OCI-LY3 (cell line): ENCODE measurements at regions not wholly inside any gene's neighbourhood (a gene's known extent, or its start where the extent isn't known, plus 50 kb on each side); places are given as distances from the start of the nearest gene placed in this dataset.

Experiments
- EZH2phosphoT487 ChIP-seq: fragments of 200-600 bp; shearing (Covaris generic); IDR thresholded peaks from 2 replicates; pipeline ENCODE4 v1.6.1; 2018; ENCODE audit warnings: antibody characterized with exemption, mixed run types, low read depth
- TF ChIP-seq, protein P1 (sequence below): fragments of 200-600, 300-600 bp; sonication (generic); IDR thresholded peaks from 2 replicates; pipeline ENCODE4 v1.5.1; 2014; ENCODE audit warnings: antibody characterized with exemption, low read length, low read depth

DNA sequence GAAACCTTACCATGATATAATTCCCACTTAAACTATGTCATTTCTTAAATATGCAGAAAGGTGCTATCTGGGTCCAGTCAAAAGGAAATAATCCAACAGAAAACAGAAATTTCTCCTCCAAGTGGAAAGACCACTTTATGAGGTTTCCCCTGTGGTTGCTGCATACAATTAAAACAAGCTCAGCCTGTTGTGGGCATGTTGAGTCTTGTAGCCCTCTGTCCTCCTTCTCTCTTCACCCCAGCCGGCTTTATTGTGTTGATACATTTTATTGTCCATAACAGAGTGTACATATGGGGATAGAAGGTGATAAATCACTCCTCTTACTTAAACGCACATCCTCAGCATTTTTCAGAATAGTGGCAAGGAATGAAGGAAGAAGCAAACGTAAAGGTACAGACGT, 126.0 kb upstream of the MTNR1B start:
- TF ChIP-seq, protein P1, sequence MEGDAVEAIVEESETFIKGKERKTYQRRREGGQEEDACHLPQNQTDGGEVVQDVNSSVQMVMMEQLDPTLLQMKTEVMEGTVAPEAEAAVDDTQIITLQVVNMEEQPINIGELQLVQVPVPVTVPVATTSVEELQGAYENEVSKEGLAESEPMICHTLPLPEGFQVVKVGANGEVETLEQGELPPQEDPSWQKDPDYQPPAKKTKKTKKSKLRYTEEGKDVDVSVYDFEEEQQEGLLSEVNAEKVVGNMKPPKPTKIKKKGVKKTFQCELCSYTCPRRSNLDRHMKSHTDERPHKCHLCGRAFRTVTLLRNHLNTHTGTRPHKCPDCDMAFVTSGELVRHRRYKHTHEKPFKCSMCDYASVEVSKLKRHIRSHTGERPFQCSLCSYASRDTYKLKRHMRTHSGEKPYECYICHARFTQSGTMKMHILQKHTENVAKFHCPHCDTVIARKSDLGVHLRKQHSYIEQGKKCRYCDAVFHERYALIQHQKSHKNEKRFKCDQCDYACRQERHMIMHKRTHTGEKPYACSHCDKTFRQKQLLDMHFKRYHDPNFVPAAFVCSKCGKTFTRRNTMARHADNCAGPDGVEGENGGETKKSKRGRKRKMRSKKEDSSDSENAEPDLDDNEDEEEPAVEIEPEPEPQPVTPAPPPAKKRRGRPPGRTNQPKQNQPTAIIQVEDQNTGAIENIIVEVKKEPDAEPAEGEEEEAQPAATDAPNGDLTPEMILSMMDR = no peak
- TF ChIP-seq EZH2phosphoT487 = no peak
